ENCODE measurements at regions not wholly inside any gene's neighbourhood (a gene's known extent, or its start where the extent isn't known, plus 50 kb on each side); places are given as distances from the start of the nearest gene placed in this dataset.
"Not testable (repeated sequence)": the region's sequence is repeated elsewhere in the genome, so short reads cannot be mapped to it uniquely, and the experiment has no call there.

DNA sequence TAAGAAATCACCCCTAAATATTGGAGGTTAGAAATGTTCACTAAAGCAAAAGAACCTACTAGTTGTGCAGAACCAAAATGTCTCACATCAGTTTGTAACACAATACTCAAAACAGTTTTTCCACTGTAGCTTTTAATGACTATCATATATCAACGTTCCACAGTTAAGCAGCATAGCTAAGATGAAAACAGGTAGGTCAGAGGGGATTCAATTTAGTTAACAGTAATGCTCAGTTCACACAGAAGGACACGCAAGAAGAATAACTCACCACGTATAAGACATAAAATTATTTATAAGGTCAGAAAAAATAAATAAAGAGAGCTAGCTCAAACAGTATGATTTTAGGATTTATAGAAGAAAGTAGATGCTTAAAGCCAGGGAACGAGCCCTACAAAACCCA is 118.9 kb upstream of the CCDC150 start:
- no peak for ATAC-seq (ENCODE audit: poor library complexity)
- intact Hi-C loops (cut with DNase I): no loop called here
- DNase-seq: no peak

DNA sequence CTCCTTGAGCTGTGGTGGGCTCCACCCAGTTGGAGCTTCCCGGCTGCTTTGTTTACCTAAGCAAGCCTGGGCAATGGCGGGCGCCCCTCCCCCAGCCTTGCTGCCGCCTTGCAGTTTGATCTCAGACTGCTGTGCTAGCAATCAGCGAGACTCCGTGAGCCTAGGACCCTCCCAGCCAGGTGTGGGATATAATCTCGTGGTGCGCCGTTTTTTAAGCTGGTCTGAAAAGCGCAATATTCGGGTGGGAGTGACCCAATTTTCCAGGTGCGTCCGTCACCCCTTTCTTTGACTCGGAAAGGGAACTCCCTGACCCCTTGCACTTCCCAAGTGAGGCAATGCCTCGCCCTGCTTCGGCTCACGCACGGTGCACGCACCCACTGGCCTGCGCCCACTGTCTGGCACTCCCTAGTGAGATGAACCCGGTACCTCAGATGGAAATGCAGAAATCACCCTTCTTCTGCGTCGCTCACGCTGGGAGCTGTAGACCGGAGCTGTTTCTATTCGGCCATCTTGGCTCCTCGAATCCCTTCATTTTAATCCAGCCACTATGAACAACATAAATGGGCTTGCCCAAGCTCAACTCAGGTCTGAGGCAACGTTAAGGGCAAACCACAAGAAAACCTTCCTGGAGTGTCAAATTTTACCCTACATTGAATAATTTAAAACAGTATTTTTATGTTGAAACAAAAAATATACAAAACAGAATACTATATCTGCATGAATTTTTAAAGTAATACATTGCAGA is 112.4 kb upstream of the CCDC150 start:
- intact Hi-C loops (cut with DNase I); ATAC-seq (ENCODE audit: poor library complexity); DNase-seq: not testable (repeated sequence)

DNA sequence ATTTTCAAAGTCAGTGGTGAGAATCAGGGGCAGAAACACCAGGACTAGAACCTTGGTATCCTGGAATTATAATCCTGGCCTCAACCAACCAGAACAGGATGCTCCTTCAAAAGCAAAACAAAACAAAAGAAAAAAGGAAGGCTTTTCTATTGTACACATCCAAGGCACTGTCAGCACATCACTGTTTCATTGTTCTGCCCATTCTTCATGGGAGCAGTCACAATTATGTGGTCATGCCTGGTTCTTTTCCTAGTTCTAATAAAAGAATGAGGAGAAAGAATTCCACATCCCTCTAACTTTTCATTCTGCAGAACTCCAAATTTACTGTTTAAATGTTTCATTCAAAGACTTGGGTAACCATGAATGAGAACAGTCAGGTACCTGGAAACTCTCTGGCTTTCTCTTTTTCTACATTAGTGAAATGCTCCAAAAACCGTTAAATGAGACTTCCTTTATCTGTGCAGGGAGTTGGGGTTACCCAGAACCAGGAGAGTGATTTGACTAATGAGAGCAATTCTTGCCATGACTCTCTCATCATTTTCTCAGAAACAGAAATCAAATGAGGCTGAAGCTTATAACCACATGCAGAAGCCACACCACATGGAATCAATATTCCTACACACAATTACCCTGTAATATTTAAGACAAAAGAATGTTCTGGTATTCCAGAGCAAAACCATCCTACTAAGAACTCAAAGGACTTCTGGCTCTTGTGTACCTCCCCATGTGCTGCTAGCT is 110.9 kb upstream of the CCDC150 start:
- intact Hi-C loops (cut with DNase I): no loop called here
- DNase-seq: no peak
- ATAC-seq (ENCODE audit: poor library complexity): no peak

DNA sequence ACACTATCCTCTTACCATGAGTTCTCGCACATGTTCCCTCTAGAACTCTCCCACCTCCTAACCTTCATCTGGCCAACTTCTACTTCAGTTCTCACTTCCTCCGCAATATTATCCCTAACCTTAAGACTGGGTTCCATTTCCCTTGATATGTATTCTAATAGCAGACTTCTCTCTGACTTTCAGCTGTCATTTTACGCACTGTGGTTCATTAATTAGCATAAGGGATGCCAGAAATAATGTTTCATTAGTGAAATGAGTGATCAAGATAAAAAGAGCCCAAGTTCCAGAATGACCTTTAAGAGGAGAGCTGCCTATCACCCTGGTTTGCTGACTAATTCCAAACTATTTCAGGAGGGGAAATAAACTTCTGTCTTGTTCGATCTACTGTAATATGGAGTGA is 108.6 kb upstream of the CCDC150 start:
- no peak for DNase-seq

DNA sequence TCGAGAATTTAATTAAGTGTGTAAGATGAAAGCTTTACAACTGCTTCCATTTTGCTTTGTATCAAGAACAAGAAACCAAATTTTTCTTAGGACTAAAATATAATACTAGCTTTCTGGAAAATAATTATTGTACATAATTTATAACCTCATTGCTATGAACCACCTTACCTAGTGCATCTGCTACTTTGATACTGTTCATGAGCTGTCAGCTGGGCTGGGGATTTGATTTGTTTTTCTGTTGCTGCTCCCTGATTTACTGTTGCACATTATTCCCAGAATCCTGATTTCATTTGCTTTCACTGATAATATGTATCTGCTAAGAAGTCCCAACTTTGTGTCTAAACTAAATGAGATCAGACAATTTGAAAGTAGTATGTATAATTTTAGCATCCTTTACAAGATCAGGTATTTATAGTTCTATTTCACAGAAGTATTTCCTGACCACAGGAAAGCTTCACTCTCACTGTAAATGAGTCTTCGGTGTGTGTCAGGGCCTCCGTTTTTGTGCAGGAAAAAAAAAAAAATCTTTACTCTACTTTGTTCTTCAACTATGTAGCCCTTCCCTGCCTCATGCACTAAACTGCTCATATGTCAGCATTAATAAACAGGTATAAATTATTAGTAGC is 105.6 kb upstream of the CCDC150 start:
- intact Hi-C loops (cut with DNase I): loop anchor here (10.0 kb wide), 1 partner anchor 61 kb away; the partner anchor contains the start of gene HECW2
- DNase-seq: no peak
- ATAC-seq (ENCODE audit: poor library complexity): no peak

More for the DNA sequence above, 108.6 kb upstream of the CCDC150 start:
- no peak for ATAC-seq (ENCODE audit: poor library complexity)
- intact Hi-C loops (cut with DNase I): loop anchor here (10.0 kb wide), 1 partner anchor 64 kb away; the partner anchor contains the start of gene HECW2

DNA sequence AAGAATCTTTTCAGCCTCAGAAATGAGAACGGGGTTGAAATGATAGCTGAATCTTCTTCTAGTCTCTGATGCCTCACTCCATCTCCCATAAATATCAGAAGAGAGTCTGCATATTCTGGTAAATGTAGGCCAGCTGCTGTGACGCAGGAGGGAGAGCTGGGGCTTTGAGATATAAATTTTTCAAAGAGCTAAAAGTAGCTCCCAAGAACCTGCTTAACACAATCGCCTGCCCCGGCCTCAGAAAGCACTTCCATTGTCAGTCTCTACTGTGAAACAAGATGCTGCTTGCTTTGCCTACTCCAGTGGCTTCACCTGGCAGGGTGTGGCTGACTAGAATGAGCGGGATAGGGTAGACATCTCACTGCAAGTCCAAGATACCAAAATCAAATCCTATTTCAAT is 105.0 kb upstream of the CCDC150 start:
- no peak for DNase-seq
- ATAC-seq (ENCODE audit: poor library complexity): no peak
- intact Hi-C loops (cut with DNase I): loop anchor here (10.0 kb wide), 1 partner anchor 60 kb away; the partner anchor contains the start of gene HECW2

DNA sequence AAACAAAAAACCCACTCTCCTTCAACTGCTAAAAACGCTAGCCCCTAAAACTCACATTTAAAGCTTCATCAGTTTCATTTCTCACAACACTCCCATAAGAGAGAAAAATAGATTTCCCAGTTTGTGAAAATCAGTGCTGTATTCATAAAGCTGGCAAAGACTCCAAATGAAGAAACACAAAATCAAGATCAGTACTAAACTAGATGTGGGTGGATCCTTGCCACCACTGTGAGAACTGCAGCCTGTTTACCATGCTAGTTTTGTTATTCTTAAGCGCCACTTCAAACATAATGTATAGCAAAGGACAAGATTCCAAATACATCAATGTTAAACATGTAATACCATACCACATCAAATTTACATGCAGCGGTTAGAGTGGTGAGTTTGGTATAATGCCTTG is 104.5 kb upstream of the CCDC150 start:
- DNase-seq (no peak), ATAC-seq (ENCODE audit: poor library complexity) (no peak)
- intact Hi-C loops (cut with DNase I): loop anchor here (10.0 kb wide), 1 partner anchor 60 kb away; the partner anchor contains the start of gene HECW2

DNA sequence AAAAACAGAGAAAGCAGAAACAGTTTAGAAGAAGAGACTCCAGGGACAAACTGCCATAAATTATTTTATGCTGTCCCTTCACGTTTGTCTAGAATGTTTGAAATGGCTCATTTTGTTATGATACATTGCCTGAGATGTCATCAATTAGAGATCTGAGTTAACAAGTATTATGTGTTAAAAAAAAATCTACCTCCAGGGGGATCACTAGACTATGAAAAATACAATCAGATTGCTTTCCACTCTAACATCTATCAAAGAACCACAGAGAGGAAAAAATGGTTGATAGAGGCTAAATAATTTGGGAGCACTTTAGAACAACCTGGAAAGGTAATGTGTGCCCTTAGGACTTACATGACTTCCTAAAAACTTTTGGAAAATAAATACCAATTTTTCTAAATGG is 103.8 kb upstream of the CCDC150 start:
- intact Hi-C loops (cut with DNase I): loop anchor here (10.0 kb wide), 1 partner anchor 59 kb away; the partner anchor contains the start of gene HECW2
- ATAC-seq (ENCODE audit: poor library complexity) (no peak), DNase-seq (no peak)

DNA sequence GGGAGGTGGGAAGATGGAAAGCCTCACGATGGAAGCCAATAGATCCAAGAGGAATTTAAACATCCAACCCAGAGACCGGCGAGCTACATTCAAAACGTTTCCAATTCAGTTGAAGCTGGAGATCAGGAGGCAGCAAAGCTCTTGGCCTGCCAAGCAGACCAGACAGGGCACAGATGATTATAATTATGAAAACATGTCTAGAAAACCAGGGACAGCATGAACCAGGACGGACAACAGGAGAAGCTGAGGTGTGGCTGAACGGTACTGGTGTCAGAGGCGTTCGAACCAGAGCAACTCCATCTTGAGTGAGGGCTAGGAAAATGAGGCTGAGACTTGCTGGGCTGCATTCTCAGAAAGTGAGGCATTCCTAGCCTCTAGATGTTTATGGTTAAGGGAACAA is 102.2 kb upstream of the CCDC150 start:
- intact Hi-C loops (cut with DNase I): loop anchor here (10.0 kb wide), 1 partner anchor 57 kb away; the partner anchor contains the start of gene HECW2
- DNase-seq (no peak), ATAC-seq (ENCODE audit: poor library complexity) (peak; percentile 63)

DNA sequence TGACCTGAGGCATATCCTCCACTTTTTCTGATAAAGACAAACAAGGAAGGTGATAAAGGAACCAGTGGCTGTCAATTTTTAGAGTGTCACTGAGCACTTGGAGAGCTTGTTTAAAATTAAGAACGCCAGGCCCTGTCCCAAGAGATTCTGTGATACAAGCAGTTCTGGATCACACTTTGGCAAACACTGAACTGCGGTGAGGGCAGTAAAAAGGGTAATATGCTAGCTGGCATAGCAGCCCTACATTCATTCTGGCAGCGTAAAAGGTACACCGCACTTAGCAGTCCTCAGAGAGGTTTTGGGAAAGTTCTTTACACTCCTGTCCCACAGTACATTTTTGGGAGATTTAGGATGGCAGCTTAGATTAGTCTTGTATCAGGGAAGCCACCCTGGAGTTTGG is 101.3 kb upstream of the CCDC150 start:
- DNase-seq (no peak), ATAC-seq (ENCODE audit: poor library complexity) (peak; percentile 91)
- intact Hi-C loops (cut with DNase I): loop anchor here (10.0 kb wide), 1 partner anchor 57 kb away; the partner anchor contains the start of gene HECW2

DNA sequence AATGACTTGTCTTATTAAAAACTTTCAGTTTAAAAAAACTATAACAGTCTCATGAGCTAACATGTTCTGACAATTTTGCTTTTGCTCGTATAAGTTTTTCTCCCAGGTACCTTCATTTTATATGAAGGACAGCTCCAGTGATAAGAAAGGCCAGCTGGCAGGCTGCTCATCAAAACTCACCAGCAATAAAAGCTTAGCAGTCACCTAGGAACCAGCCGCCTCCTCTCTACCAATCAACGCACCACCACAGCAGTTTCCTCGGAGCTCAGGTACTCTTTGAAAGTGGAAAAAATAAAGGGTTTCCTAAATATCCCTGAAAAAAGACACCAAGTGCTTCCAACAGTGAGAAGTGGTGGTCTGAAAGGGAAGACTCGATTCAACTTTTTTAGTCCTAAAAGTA is 100.9 kb upstream of the CCDC150 start:
- intact Hi-C loops (cut with DNase I): loop anchor here (10.0 kb wide), 1 partner anchor 56 kb away; the partner anchor contains the start of gene HECW2
- peak; percentile 72 for ATAC-seq (ENCODE audit: poor library complexity)
- no peak for DNase-seq

DNA sequence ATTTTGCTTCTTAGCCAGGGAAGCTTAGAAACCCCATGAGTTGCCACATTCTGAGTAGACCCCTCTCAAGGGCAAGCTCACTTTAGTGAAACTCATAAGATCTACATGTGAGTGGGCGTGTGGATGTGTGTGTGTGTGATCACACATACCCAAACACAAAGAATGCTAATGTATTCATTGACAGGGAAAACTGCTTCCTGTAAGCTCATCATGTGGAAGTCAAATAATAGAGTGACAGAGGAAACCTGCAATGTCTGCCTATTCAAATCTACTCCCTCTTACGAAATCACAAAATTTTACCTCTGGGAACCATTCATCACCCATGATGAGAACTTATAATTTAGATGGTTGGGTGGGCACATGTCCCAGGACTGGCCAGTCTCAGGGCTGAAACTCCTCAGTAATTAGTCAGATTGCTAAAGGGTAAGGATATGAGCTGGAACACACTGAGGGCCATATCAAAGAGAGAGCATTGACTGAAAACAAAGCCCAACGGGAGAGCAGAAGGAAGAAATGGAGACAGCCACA is 94.5 kb upstream of the CCDC150 start:
- DNase-seq: no peak
- no peak for ATAC-seq (ENCODE audit: poor library complexity)
- intact Hi-C loops (cut with DNase I): no loop called here

DNA sequence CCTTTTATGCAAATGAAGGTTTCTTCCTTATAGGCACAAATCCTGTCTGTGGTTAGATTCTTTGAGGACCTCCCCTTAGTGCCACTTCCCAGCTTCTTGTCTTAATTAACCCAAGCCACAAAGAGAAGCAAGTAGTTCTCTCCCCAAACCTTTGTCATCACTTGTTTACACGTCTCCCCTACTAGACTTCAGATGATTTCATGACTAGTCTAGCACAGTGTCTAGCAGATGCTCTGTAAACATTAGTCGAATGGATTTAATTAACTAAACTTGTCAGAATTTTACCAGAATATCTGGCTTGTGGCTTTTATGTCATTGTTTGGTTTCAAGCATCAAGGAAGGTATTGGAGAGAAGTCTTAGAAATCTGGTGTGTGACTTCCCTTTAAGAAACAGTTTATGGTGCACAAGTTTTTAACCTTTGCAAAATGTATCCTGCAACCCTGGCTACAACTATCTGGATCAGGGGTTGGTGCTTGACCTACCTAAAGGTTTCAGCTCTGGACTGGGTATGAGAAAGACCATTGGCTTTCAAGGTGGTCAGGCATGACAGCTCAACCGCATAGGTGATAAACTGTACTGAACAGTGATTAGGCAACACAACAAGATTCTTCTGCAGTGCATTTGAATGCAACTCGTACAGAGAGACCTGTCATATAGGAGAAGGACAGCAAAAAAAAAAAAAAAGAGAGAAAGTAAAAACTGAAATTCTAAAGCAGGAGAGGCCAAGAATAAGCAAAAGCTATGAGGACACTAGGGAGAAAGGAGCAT is 93.2 kb upstream of the CCDC150 start:
- intact Hi-C loops (cut with DNase I): no loop called here
- no peak for DNase-seq
- ATAC-seq (ENCODE audit: poor library complexity): no peak

DNA sequence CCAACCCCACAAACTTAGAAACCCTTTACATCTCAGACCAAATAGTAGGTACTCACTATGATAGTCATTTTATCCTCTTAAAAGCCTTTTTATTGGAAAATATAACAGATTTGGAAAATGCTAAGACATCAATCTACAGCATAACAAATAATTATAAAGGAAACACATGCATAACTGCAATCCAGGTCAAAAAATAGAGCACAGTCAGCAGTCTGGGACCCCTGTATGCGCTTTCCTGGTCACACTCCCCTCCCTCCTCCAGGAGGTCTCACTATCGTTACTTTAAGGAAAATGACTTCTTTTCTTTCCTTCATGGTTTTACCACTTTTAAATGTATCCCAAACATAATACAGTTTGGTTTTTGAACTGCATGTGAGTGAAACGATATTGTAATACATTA is 90.5 kb upstream of the CCDC150 start:
- DNase-seq (no peak), ATAC-seq (ENCODE audit: poor library complexity) (no peak)
- intact Hi-C loops (cut with DNase I): no loop called here

DNA sequence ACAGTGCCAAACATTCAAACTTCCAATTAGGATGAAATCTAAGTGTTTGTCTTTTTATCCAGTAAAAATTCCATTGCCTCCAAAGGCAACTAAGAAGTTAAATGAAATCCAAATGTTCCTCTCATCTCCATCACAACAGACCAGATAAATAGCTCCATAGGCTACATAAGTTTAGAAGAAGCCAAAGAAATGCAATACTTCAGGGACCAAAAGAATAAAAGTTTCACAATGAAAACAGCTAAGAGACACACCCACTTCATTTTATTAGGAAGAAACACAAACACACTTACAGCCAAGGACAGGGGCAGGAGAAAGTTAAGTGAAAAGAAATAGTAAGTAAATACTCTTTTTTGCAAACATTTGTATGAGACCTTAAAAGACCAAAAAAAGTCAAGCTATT is 88.5 kb upstream of the CCDC150 start:
- intact Hi-C loops (cut with DNase I): no loop called here
- no peak for ATAC-seq (ENCODE audit: poor library complexity)
- no peak for DNase-seq

DNA sequence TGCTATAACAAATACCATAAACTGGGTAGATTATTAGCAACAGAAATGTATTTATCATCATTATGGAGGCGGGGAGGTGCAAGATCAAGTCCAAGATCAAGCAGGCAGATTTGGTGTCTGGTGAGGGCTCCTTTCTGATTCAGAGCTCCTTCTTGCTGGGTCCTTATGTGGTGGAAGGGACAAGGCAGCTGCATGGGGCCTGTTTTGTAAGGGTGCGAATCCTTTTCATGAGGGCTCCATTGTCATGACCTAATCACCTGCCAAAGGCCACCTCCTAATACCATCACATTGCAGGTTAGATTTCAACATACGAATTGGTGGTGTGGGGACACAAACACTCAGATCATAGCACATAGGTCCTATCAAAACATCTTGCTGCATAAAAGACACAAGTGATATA is 84.4 kb upstream of the CCDC150 start:
- ATAC-seq (ENCODE audit: poor library complexity): no peak
- intact Hi-C loops (cut with DNase I): no loop called here
- no peak for DNase-seq

DNA sequence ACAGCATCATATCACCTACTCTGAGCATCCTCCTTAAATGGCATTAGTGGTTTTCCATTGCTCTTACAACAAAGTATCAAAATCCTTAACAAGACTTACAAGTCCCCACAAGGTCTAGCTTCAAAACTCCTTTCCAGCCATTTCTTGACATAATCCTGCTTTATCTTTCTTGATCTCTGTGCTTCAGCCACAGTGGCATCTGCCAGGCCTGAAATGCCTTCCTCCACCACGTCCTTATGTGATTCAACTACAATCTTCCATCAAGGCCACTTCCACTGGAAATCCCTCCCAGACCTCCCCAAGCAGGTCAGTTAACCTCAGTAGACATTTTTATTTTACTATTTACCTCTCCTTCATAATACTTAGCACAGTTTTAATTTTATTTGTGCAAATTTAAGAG is 83.8 kb upstream of the CCDC150 start:
- ATAC-seq (ENCODE audit: poor library complexity): no peak
- no peak for DNase-seq
- intact Hi-C loops (cut with DNase I): no loop called here

DNA sequence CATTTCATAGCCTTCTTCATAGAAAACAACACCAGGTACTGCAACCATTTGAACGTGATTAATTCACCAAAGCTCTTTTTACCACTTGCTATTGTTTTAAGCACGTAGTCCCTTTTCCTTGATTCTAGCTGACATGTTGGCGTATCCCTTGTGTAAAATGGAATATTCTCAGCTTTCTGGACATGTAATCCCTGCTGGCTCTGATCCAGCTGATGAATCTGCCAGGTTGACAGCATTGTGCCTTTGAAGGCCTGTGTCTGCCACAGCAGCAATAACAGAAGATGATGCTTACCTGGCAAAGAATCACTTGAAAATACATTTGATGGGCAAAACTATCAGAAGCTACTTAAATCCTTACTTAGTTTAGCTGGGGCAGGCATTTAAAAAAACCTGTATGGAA is 81.0 kb upstream of the CCDC150 start:
- DNase-seq (no peak), ATAC-seq (ENCODE audit: poor library complexity) (no peak)
- intact Hi-C loops (cut with DNase I): no loop called here

All from Right ventricle myocardium superior (tissue), 1 donor.